Heart left ventricle (tissue), 16 donors: ENCODE measurements at regions not wholly inside any gene's neighbourhood (a gene's known extent, or its start where the extent isn't known, plus 50 kb on each side); places are given as distances from the start of the nearest gene placed in this dataset.

Experiments used
- ATAC-seq, 4 donors: fragments of 200-7000 bp; cut with Tn5 transposase; one replicate each; pipeline ENCODE4 v1.9.1; 2020 to 2022; ENCODE audit warnings: moderate library complexity in 4 of 4, mild to moderate bottlenecking in 3 of 4, moderate number of reproducible peaks in 1 of 4
- DNase-seq, 5 donors: peaks; one replicate each; pipeline ENCODE4 v3.0.0-alpha.2; 2020
- H3K27ac ChIP-seq, 12 donors: fragments of 200-600 bp; sonication (generic) in 4 of 12; one replicate each; pipeline versions ENCODE4 v1.5.0 to v1.8.0; 2016 to 2022; ENCODE audit warnings: mild to moderate bottlenecking in 2 of 12
- H3K27me3 ChIP-seq, 9 donors: fragments of 200-600 bp; sonication (generic) in 2 of 9; one replicate each; pipeline versions ENCODE4 v1.5.1 to v1.8.0; 2016 to 2022; ENCODE audit warnings: mild to moderate bottlenecking in 3 of 9
- H3K36me3 ChIP-seq, 9 donors: fragments of 200-600 bp; sonication (generic) in 2 of 9; one replicate each; pipeline versions ENCODE4 v1.5.0 to v1.8.0; 2018 to 2022; ENCODE audit warnings: mild to moderate bottlenecking in 2 of 9
- H3K4me1 ChIP-seq, 12 donors: fragments of 200-600 bp; sonication (generic) in 4 of 12; one replicate each; pipeline versions ENCODE4 v1.5.0 to v1.8.0; 2016 to 2022; ENCODE audit warnings: mild to moderate bottlenecking in 3 of 12
- H3K4me3 ChIP-seq, 12 donors: fragments of 200-600 bp; sonication (generic) in 4 of 12; one replicate each; pipeline versions ENCODE4 v1.5.0 to v1.8.0; 2017 to 2022; ENCODE audit warnings: mild to moderate bottlenecking in 9 of 12, moderate library complexity in 4 of 12
- H3K9me3 ChIP-seq, 12 donors: fragments of 200-600 bp; sonication (generic) in 4 of 12; one replicate each; pipeline versions ENCODE4 v1.5.0 to v1.8.0; 2016 to 2022; ENCODE audit warnings: mild to moderate bottlenecking in 1 of 12
- CTCF ChIP-seq, 12 donors: fragments of 200-600 bp; sonication (generic) in 4 of 12; IDR thresholded peaks; one replicate each; pipeline versions ENCODE4 v1.5.0 to v1.8.0; 2018 to 2022; ENCODE audit warnings: antibody characterized with exemption in 12 of 12, mild to moderate bottlenecking in 5 of 12
- POLR2A ChIP-seq, 2 donors: fragments of 450-650 bp; IDR thresholded peaks; one replicate each; pipeline ENCODE4 v1.6.1; 2017; ENCODE audit warnings: antibody characterized with exemption in 2 of 2, mild to moderate bottlenecking in 2 of 2, moderate library complexity in 2 of 2
- WGBS, 4 donors: extraction: QIAGEN DNeasy Blood & Tissue Kit in 2 of 4; methylation state at CpG; one replicate each; pipeline versions ENCODE4 v1.1.5 to v1.1.7; 2013 to 2018; 5-methylcytosine and 5-hydroxymethylcytosine counted together
- intact Hi-C, 10 donors: fragments of 100-400 bp; cut with DNase I; formaldehyde crosslinking; loops; one replicate each; pipeline versions ENCODE4 v1.11.1 to v1.14.2; 2022
- donor health status: ischemic (EF 13 %, LVEDD 7.1; RV severe dilation, severe dysfunction).
- donor health status: healthy with polysubstance abuse.
- donor health status: DM: no; HTN: yes; CAD: no.
- donor health status: DM: no; HTN: no; CAD: no.
- donor health status: ischemic (EF 25% LVEDD 6.9; RV normal size, moderate dysfunction).
- donor health status: ischemic (EF 25% LVEDD 5.7; RV mildly dilated, moderate dysfunction).
- donor health status: healthy.
- donor health status: DM: yes; HTN: yes; CAD: no.
- donor health status: ischemic (EF 35%, LVEDD 5.7; RV mildly dilated, moderate dysfunction).
- donor health status: nonischemic (EF 11% LVEDD 7.7; RV severe dilation, severe dysfunction).
- donor health status: DM: yes; HTN: yes; CAD: no.
- donor health status: PGD.
- donor health status: ischemic (EF 29% LVEDD 5.4; RV normal size, mild dysfunction).
- donor health status: nonischemic (EF 23%, LVEDD 6.1; RV moderate dilation, normal function).

- no peak overlapping the region for H3K4me3 ChIP-seq
- no peaks in the 10 kb centered on the region for H3K36me3 ChIP-seq
- DNase-seq (no peak), ATAC-seq (no peak)
- H3K27ac ChIP-seq: no peak overlapping the region
- intact Hi-C loops: no loop called here
- no peaks in the 10 kb centered on the region for H3K27me3 ChIP-seq
- TF ChIP-seq CTCF (IDR thresholded peaks at IDR 0.05): no peak
- TF ChIP-seq POLR2A (IDR thresholded peaks at IDR 0.05): no peak
- H3K9me3 ChIP-seq: peaks cover 0 to 17% (median 1%) of the 10 kb centered on the region in 12 donors
- peaks cover 0 to 4% (median 0%) of the 10 kb centered on the region in 12 donors for H3K4me1 ChIP-seq
- WGBS, 4 donors: 47 to 58% (median 53%) methylated on average over 2 of the region's 2 CpGs
These were observed 174.1 kb upstream of the UBE2E2 start for GRCh38 chr3:23029001-23029400.

- DNase-seq (no peak), ATAC-seq (no peak)
- H3K4me1 ChIP-seq: peaks cover 0 to 37% (median 7%) of the 10 kb centered on the region in 12 donors
- peaks cover 0 to 15% (median 0%) of the 10 kb centered on the region in 12 donors for H3K9me3 ChIP-seq
- H3K27me3 ChIP-seq: no peaks in the 10 kb centered on the region
- H3K36me3 ChIP-seq: no peaks in the 10 kb centered on the region
- H3K27ac ChIP-seq: peak overlapping the region in 1 of 12 donors; percentile 48
- no peak overlapping the region for H3K4me3 ChIP-seq
- 67 to 77% (median 72%) methylated on average over 9 of the region's 9 CpGs for WGBS, 4 donors
- TF ChIP-seq POLR2A (IDR thresholded peaks at IDR 0.05) (no peak), CTCF (IDR thresholded peaks at IDR 0.05) (no peak)
- intact Hi-C loops: no loop called here
These were observed 167.0 kb upstream of the UBE2E2 start for GRCh38 chr3:23035927-23036640.

DNA sequence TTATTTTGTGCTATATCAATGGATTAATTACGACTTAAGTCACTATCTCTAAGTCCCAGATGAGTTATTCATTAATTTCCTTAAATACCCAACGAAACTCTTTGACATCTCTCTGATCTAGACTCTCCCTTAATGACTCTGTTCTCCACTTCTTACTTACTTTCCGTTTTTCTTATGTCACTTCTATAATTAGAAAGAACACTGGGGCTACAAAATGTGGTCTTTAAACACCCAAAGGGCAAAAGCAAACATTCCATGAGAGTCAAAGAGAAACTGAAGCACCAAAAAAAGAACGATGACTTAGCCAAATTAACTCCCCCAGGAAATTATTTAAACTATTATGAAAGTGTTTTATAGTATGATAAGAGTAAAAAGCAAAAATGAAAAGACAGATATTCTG, 166.4 kb upstream of the UBE2E2 start:
- peak in 1 of 4 donors; percentile 28 for ATAC-seq
- H3K27me3 ChIP-seq: no peaks in the 10 kb centered on the region
- no peaks in the 10 kb centered on the region for H3K36me3 ChIP-seq
- 29 to 35% (median 30%) methylated on average over 4 of the region's 4 CpGs for WGBS, 4 donors
- H3K27ac ChIP-seq: peak overlapping the region in 1 of 12 donors; percentile 48
- H3K4me3 ChIP-seq: no peak overlapping the region
- peaks cover 0 to 9% (median 0%) of the 10 kb centered on the region in 12 donors for H3K9me3 ChIP-seq
- no peak for DNase-seq
- TF ChIP-seq POLR2A (IDR thresholded peaks at IDR 0.05): no peak
- no peak for TF ChIP-seq CTCF (IDR thresholded peaks at IDR 0.05)
- intact Hi-C loops: no loop called here
- H3K4me1 ChIP-seq: peaks cover 0 to 37% (median 7%) of the 10 kb centered on the region in 12 donors

DNA sequence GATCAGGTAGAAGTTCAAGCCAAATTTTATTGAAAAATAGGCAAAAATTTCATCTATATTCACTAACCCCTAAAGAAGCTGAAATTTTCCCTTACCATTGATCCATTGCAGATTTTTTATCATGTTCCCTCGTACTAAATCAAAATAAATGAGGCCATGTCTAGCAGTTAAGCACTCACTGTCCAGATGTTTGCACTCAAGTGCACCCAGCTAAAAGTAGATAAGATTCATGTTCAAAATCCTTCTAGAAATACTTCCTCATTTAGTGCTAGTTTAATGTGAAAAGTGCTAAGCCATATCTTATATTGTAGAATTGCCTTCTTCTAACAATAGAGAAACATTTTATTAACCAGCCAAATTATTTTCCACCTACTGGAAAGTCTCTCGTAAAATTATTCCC, 164.7 kb upstream of the UBE2E2 start:
- intact Hi-C loops: no loop called here
- H3K27ac ChIP-seq: no peak overlapping the region

More for the DNA sequence above, 164.7 kb upstream of the UBE2E2 start:
- Histone ChIP-seq H3K36me3 (no peaks in the 10 kb centered on the region), H3K27me3 (no peaks in the 10 kb centered on the region), H3K4me3 (no peak overlapping the region), H3K4me1 (peaks cover 0 to 37% (median 7%) of the 10 kb centered on the region in 12 donors), H3K9me3 (peaks cover 0 to 7% (median 0%) of the 10 kb centered on the region in 12 donors)
- WGBS, 4 donors: 22 to 30% (median 25%) methylated on average over 2 of the region's 2 CpGs
- ATAC-seq: no peak
- TF ChIP-seq CTCF (IDR thresholded peaks at IDR 0.05) (no peak), POLR2A (IDR thresholded peaks at IDR 0.05) (no peak)
- no peak for DNase-seq
